Left lung (tissue), 4 donors: ENCODE measurements at regions not wholly inside any gene's neighbourhood (a gene's known extent, or its start where the extent isn't known, plus 50 kb on each side); places are given as distances from the start of the nearest gene placed in this dataset.

Experiments
- ATAC-seq: fragments of 200-7000 bp; cut with Tn5 transposase; one replicate; pipeline ENCODE4 v1.9.1; 2020; ENCODE audit warnings: moderate library complexity
- DNase-seq, 4 donors: peaks; one replicate each; pipeline ENCODE4 v3.0.0-alpha.2; 2013 to 2020
- H3K27ac ChIP-seq, 2 donors: fragments of 200-600 bp; sonication (generic) in 1 of 2; one replicate each; pipeline versions ENCODE4 v1.5.0 to v1.8.0; 2020 to 2021
- H3K27me3 ChIP-seq, 2 donors: fragments of 200-600 bp; sonication (generic) in 1 of 2; one replicate each; pipeline versions ENCODE4 v1.5.0 to v1.8.0; 2020 to 2021
- H3K36me3 ChIP-seq, 2 donors: fragments of 200-600 bp; sonication (generic) in 1 of 2; one replicate each; pipeline versions ENCODE4 v1.5.0 to v1.8.0; 2020 to 2021
- H3K4me1 ChIP-seq, 2 donors: fragments of 200-600 bp; one replicate each; pipeline ENCODE4 v1.8.0; 2021
- H3K4me3 ChIP-seq, 2 donors: fragments of 200-600 bp; sonication (generic) in 1 of 2; one replicate each; pipeline versions ENCODE4 v1.5.0 to v1.8.0; 2020 to 2021; ENCODE audit warnings: mild to moderate bottlenecking in 1 of 2
- H3K9me3 ChIP-seq, 2 donors: fragments of 200-600 bp; sonication (generic) in 1 of 2; one replicate each; pipeline versions ENCODE4 v1.5.0 to v1.8.0; 2020 to 2021
- intact Hi-C, 2 donors: fragments of 100-400 bp; cut with DNase I; formaldehyde crosslinking; loops; one replicate each; pipeline versions ENCODE4 v1.11.2 to v1.14.2; 2022
- TF ChIP-seq, protein P1 (sequence below), 2 donors: fragments of 200-600 bp; sonication (generic) in 1 of 2; IDR thresholded peaks; one replicate each; pipeline versions ENCODE4 v1.5.0 to v1.8.0; 2021; ENCODE audit warnings: antibody characterized with exemption in 2 of 2
- donor health status: DM: no; HTN: yes; CAD: no.
- donor health status: DM: no; HTN: no; CAD: no.

DNA sequence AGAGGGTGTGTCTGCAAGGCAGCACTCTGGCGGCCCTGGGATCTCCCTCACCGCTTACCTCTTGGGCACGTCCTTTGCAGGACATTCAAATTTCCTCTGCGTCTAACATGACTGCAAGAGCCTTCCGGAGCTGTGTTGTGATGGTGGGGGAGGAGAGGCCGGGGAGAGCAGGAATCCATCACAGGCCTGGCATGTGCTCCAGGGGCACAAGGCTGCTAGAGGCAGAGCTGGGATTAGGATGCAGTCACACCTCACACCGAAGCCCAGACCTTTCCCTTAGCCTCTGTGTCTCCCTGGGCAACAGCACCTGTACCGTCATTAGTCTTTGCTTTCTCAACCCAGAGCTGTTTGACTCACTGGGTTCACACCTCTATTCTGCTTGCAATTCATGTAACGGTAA is 111.3 kb downstream of the CMPK2 start:
- ATAC-seq (no peak), DNase-seq (no peak)
- TF ChIP-seq, protein P1, sequence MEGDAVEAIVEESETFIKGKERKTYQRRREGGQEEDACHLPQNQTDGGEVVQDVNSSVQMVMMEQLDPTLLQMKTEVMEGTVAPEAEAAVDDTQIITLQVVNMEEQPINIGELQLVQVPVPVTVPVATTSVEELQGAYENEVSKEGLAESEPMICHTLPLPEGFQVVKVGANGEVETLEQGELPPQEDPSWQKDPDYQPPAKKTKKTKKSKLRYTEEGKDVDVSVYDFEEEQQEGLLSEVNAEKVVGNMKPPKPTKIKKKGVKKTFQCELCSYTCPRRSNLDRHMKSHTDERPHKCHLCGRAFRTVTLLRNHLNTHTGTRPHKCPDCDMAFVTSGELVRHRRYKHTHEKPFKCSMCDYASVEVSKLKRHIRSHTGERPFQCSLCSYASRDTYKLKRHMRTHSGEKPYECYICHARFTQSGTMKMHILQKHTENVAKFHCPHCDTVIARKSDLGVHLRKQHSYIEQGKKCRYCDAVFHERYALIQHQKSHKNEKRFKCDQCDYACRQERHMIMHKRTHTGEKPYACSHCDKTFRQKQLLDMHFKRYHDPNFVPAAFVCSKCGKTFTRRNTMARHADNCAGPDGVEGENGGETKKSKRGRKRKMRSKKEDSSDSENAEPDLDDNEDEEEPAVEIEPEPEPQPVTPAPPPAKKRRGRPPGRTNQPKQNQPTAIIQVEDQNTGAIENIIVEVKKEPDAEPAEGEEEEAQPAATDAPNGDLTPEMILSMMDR (IDR thresholded peaks at IDR 0.05), result no peak
- Histone ChIP-seq H3K4me1 (no peaks in the 10 kb centered on the region), H3K4me3 (no peak overlapping the region), H3K36me3 (no peaks in the 10 kb centered on the region), H3K27ac (no peak overlapping the region), H3K27me3 (no peaks in the 10 kb centered on the region), H3K9me3 (no peaks in the 10 kb centered on the region)
- intact Hi-C loops, result no loop called here

DNA sequence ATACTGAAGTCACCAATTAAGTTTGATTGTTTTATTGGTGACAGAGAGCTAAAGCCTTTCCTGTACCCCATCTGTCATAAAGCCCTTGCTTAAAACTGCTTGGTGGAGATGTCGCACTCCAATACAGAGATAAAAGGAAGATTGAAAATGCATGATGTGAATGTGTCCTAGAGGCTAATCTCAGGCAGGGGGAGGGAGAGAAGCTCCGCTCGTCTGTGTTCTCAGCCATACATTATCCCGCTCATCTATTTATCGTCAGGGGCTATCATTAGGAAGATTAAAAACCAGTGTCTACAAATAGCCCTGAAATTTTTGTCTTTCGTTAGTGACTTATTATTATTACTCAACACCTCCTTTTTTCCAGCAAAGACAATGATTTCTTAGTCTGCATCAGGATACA is 110.3 kb downstream of the CMPK2 start:
- Histone ChIP-seq H3K4me1 (no peaks in the 10 kb centered on the region), H3K27ac (no peak overlapping the region), H3K9me3 (no peaks in the 10 kb centered on the region), H3K4me3 (no peak overlapping the region), H3K27me3 (no peaks in the 10 kb centered on the region), H3K36me3 (no peaks in the 10 kb centered on the region)
- intact Hi-C loops, result no loop called here
- DNase-seq (no peak), ATAC-seq (no peak)
- TF ChIP-seq, protein P1 (IDR thresholded peaks at IDR 0.05), result no peak

DNA sequence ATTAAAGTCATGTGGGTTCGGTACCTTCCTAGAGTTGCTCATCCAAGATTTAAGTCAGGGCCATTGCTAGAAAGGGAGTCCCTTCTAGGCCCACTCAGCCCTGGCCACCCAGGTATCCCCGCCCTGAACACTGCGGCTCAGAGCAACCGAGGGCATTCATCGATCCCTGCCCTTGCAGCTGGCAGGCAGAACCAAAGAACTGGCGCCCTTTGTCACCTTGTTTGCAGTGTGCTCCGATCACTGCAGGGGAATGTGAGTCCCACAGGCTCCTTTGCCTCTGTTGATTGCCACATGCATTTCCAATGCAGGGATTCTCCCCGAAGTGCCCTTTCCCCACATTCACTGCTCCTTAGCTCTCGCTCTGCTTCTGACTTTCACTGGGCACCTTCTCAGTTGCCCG is 108.5 kb downstream of the CMPK2 start:
- TF ChIP-seq, protein P1 (IDR thresholded peaks at IDR 0.05), result no peak
- no peaks in the 10 kb centered on the region for H3K36me3 ChIP-seq
- intact Hi-C loops, result no loop called here
- H3K27me3 ChIP-seq, result no peaks in the 10 kb centered on the region
- no peaks in the 10 kb centered on the region for H3K9me3 ChIP-seq
- no peaks in the 10 kb centered on the region for H3K4me1 ChIP-seq
- no peak overlapping the region for H3K27ac ChIP-seq
- DNase-seq, result no peak
- H3K4me3 ChIP-seq, result no peak overlapping the region
- ATAC-seq, result no peak

DNA sequence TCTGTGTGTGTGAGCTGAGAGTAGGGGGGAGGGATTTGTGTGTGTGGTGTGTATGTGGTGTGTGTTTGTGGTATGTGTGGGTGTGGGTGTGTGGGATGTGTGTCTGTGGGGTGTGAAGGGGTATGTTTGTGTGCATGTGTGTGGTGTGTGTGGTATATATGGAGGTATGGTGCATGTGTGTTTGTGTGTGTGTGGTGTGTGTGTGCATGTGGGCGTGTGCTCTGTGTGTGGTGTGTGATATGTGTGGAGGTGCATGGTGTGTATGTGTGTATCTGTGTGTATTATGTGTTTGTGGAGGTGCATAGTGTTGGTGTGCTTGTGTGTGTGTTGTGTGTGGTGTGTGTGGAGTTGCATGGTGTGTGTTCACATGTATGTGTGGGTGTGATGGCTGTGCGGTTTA is 106.0 kb downstream of the CMPK2 start:
- H3K27me3 ChIP-seq, result no peaks in the 10 kb centered on the region
- H3K9me3 ChIP-seq, result no peaks in the 10 kb centered on the region
- intact Hi-C loops, result no loop called here
- ATAC-seq, result no peak
- no peaks in the 10 kb centered on the region for H3K36me3 ChIP-seq
- no peak overlapping the region for H3K27ac ChIP-seq
- no peak overlapping the region for H3K4me3 ChIP-seq
- no peaks in the 10 kb centered on the region for H3K4me1 ChIP-seq
- no peak for DNase-seq
- TF ChIP-seq, protein P1 (IDR thresholded peaks at IDR 0.05), result no peak

DNA sequence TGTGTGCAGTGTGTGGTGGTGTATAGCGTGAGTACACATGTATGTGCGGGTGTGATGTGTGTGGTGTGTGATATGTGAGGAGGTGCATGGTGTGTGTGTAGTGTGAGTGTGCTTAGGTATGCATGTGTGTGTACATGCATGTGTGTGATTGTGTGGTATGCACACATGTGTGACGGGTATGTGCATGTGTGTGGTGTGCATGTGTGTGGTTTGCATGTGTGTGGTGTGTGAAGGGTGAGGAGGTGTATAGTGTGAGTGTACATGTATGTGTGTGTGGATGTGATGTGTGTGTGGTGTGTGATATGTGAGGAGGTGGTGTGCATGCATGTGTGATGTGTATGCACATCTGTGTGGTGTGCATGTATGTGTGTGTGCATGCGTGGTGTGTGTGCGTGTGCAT is 105.6 kb downstream of the CMPK2 start:
- ATAC-seq, result no peak
- H3K4me1 ChIP-seq, result no peaks in the 10 kb centered on the region
- no peaks in the 10 kb centered on the region for H3K27me3 ChIP-seq
- TF ChIP-seq, protein P1 (IDR thresholded peaks at IDR 0.05), result no peak
- no peak overlapping the region for H3K27ac ChIP-seq
- H3K9me3 ChIP-seq, result no peaks in the 10 kb centered on the region
- DNase-seq, result no peak
- H3K36me3 ChIP-seq, result no peaks in the 10 kb centered on the region
- intact Hi-C loops, result no loop called here
- no peak overlapping the region for H3K4me3 ChIP-seq
